ENCODE measurements at regions not wholly inside any gene's neighbourhood (a gene's known extent, or its start where the extent isn't known, plus 50 kb on each side); places are given as distances from the start of the nearest gene placed in this dataset.

GRCh38 chr2:62447411-62447810 is 58.6 kb downstream of the TMEM17 start:
- Histone ChIP-seq H3K27ac (ENCODE audit: low read depth in 1 of 2, low read length in 2 of 2) (no peak overlapping the region), H3K27me3 (ENCODE audit: control insufficient read depth in 4 of 4, insufficient read depth in 4 of 4, low read length in 3 of 4) (no peaks in the 10 kb centered on the region), H3K9me3 (ENCODE audit: control insufficient read depth in 4 of 4, low read length in 3 of 4) (no peaks in the 10 kb centered on the region), H3K4me3 (ENCODE audit: low read depth in 1 of 3, low read length in 3 of 3) (no peak overlapping the region), H3K36me3 (ENCODE audit: control insufficient read depth in 4 of 4, insufficient read depth in 3 of 4, low read depth in 1 of 4, low read length in 3 of 4) (no peaks in the 10 kb centered on the region), H3K4me1 (ENCODE audit: control insufficient read depth in 4 of 4, insufficient read depth in 4 of 4, low read length in 3 of 4) (peaks cover 6 to 26% (median 16%) of the 10 kb centered on the region in 4 donors), H3K9ac (ENCODE audit: low read depth in 1 of 2, low read length in 2 of 2) (no peak overlapping the region)
- DNase-seq (ENCODE audit: low spot score): no peak
- TF ChIP-seq SP1 (IDR thresholded peaks at IDR 0.05) (no peak), FOXA1 (IDR thresholded peaks at IDR 0.05) (no peak), FOXA2 (IDR thresholded peaks at IDR 0.05) (no peak), GABPA (IDR thresholded peaks at IDR 0.05 in 1 of 2, conservative IDR thresholded peaks at IDR 0.05 in 1 of 2) (no peak), REST (IDR thresholded peaks at IDR 0.05) (no peak)
- WGBS: 95% methylated on average over 3 of the region's 3 CpGs

- Histone ChIP-seq H3K9me3 (ENCODE audit: control insufficient read depth in 4 of 4, low read length in 3 of 4) (no peaks in the 10 kb centered on the region), H3K4me1 (ENCODE audit: control insufficient read depth in 4 of 4, insufficient read depth in 4 of 4, low read length in 3 of 4) (peaks cover 3 to 18% (median 13%) of the 10 kb centered on the region in 4 donors), H3K27me3 (ENCODE audit: control insufficient read depth in 4 of 4, insufficient read depth in 4 of 4, low read length in 3 of 4) (no peaks in the 10 kb centered on the region), H3K36me3 (ENCODE audit: control insufficient read depth in 4 of 4, insufficient read depth in 3 of 4, low read depth in 1 of 4, low read length in 3 of 4) (no peaks in the 10 kb centered on the region), H3K27ac (ENCODE audit: low read depth in 1 of 2, low read length in 2 of 2) (no peak overlapping the region), H3K9ac (ENCODE audit: low read depth in 1 of 2, low read length in 2 of 2) (no peak overlapping the region), H3K4me3 (ENCODE audit: low read depth in 1 of 3, low read length in 3 of 3) (no peak overlapping the region)
- no peak for DNase-seq (ENCODE audit: low spot score)
- 92% methylated on average over 1 of the region's 1 CpG for WGBS
- no peak for TF ChIP-seq TAF1 (conservative IDR thresholded peaks at IDR 0.05)
- TF ChIP-seq FOXA1 (IDR thresholded peaks at IDR 0.05): no peak
- TF ChIP-seq CTCF (IDR thresholded peaks at IDR 0.05; ENCODE audit: low read depth, low read length, missing input control): no peak
- no peak for TF ChIP-seq ATF3 (IDR thresholded peaks at IDR 0.05)
- TF ChIP-seq HNF4A (conservative IDR thresholded peaks at IDR 0.05): no peak
- no peak for TF ChIP-seq SP1 (IDR thresholded peaks at IDR 0.05)
- TF ChIP-seq RAD21 (IDR thresholded peaks at IDR 0.05): no peak
- TF ChIP-seq YY1 (IDR thresholded peaks at IDR 0.05): no peak
- TF ChIP-seq NR2F2 (IDR thresholded peaks at IDR 0.05): no peak
- no peak for TF ChIP-seq HNF4G (IDR thresholded peaks at IDR 0.05)
Observed at GRCh38 chr2:62446491-62446890, 59.5 kb downstream of the TMEM17 start.

- TF ChIP-seq HNF4G (IDR thresholded peaks at IDR 0.05): no peak
- TF ChIP-seq RXRA (IDR thresholded peaks at IDR 0.05): no peak
- DNase-seq (ENCODE audit: low spot score): no peak
- no peaks in the 10 kb centered on the region for H3K4me1 ChIP-seq (ENCODE audit: control insufficient read depth in 4 of 4, insufficient read depth in 4 of 4, low read length in 3 of 4)
- no peak overlapping the region for H3K9ac ChIP-seq (ENCODE audit: low read depth in 1 of 2, low read length in 2 of 2)
- no peak overlapping the region for H3K4me3 ChIP-seq (ENCODE audit: low read depth in 1 of 3, low read length in 3 of 3)
- 89% methylated on average over 4 of the region's 4 CpGs for WGBS
- no peaks in the 10 kb centered on the region for H3K36me3 ChIP-seq (ENCODE audit: control insufficient read depth in 4 of 4, insufficient read depth in 3 of 4, low read depth in 1 of 4, low read length in 3 of 4)
- H3K27ac ChIP-seq (ENCODE audit: low read depth in 1 of 2, low read length in 2 of 2): no peak overlapping the region
- H3K9me3 ChIP-seq (ENCODE audit: control insufficient read depth in 4 of 4, low read length in 3 of 4): no peaks in the 10 kb centered on the region
- no peaks in the 10 kb centered on the region for H3K27me3 ChIP-seq (ENCODE audit: control insufficient read depth in 4 of 4, insufficient read depth in 4 of 4, low read length in 3 of 4)
Observed at GRCh38 chr2:62443886-62444285, 62.1 kb downstream of the TMEM17 start.

Measured in liver (tissue), 8 donors.